Gastrocnemius medialis (tissue), 4 donors: ENCODE measurements at regions not wholly inside any gene's neighbourhood (a gene's known extent, or its start where the extent isn't known, plus 50 kb on each side); places are given as distances from the start of the nearest gene placed in this dataset.

Experiments used
- POLR2A ChIP-seq, 2 donors: fragments of 450-650 bp; IDR thresholded peaks; one replicate each; pipeline ENCODE4 v1.6.1; 2017; ENCODE audit warnings: antibody characterized with exemption in 2 of 2, mild to moderate bottlenecking in 2 of 2, moderate library complexity in 2 of 2
- TF ChIP-seq, protein P1 (sequence below), 5 experiments: fragments of 450-650 bp in 3 of 5; fragments of 200-600 bp in 2 of 5; sonication (generic) in 2 of 5; IDR thresholded peaks in 4 of 5; conservative IDR thresholded peaks in 1 of 5; 1 replicate in 4 of 5; 2 replicates in 1 of 5; pipeline ENCODE4 v1.5.1; 2016 to 2019; ENCODE audit warnings: antibody characterized with exemption in 5 of 5, mild to moderate bottlenecking in 3 of 5, moderate library complexity in 3 of 5

DNA sequence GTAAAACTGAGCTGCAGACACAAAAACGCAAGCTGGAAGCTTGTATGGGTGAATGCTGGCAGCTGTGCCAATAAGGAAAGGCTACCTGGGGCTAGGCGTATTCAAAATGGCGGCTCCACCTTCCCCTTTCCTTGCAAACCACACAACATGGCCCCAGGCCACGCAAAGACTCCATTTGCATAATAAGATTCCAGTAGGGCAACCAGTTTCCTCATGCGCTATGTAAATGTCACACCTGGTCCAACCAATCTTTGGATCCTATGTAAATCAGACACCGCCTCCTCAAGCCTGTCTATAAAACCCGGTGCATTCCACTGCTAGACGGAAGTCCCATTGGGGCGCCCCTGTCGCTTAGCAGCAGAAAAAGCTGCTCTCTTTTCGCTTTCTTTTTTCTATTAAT, 505.9 kb upstream of the BTBD3 start:
- TF ChIP-seq, protein P1, sequence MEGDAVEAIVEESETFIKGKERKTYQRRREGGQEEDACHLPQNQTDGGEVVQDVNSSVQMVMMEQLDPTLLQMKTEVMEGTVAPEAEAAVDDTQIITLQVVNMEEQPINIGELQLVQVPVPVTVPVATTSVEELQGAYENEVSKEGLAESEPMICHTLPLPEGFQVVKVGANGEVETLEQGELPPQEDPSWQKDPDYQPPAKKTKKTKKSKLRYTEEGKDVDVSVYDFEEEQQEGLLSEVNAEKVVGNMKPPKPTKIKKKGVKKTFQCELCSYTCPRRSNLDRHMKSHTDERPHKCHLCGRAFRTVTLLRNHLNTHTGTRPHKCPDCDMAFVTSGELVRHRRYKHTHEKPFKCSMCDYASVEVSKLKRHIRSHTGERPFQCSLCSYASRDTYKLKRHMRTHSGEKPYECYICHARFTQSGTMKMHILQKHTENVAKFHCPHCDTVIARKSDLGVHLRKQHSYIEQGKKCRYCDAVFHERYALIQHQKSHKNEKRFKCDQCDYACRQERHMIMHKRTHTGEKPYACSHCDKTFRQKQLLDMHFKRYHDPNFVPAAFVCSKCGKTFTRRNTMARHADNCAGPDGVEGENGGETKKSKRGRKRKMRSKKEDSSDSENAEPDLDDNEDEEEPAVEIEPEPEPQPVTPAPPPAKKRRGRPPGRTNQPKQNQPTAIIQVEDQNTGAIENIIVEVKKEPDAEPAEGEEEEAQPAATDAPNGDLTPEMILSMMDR (IDR thresholded peaks at IDR 0.05 in 4 of 5, conservative IDR thresholded peaks at IDR 0.05 in 1 of 5) = no peak
- no peak for TF ChIP-seq POLR2A (IDR thresholded peaks at IDR 0.05)
